Skeletal muscle tissue (tissue), 3 donors: ENCODE measurements at regions not wholly inside any gene's neighbourhood (a gene's known extent, or its start where the extent isn't known, plus 50 kb on each side); places are given as distances from the start of the nearest gene placed in this dataset.

Source experiments
- H3K27ac ChIP-seq: one replicate; pipeline ENCODE4 v1.7.0; 2013; ENCODE audit warnings: mild to moderate bottlenecking, low read depth, low read length, inconsistent platforms
- H3K27me3 ChIP-seq, 3 donors: one replicate each; pipeline ENCODE4 v1.7.0; 2013; ENCODE audit warnings: low read length in 3 of 3; ENCODE audit not compliant: control insufficient read depth in 3 of 3, insufficient read depth in 3 of 3
- H3K36me3 ChIP-seq, 3 donors: one replicate each; pipeline ENCODE4 v1.7.0; 2013; ENCODE audit warnings: low read length in 3 of 3; ENCODE audit not compliant: control insufficient read depth in 3 of 3, insufficient read depth in 3 of 3
- H3K4me1 ChIP-seq, 3 donors: one replicate each; pipeline ENCODE4 v1.7.0; 2013; ENCODE audit warnings: low read length in 3 of 3, mild to moderate bottlenecking in 3 of 3; ENCODE audit not compliant: control insufficient read depth in 3 of 3, insufficient read depth in 3 of 3
- H3K4me3 ChIP-seq, 3 donors: one replicate each; pipeline ENCODE4 v1.7.0; 2013; ENCODE audit warnings: low read length in 3 of 3
- H3K9ac ChIP-seq, 3 donors: one replicate each; pipeline ENCODE4 v1.7.0; 2013; ENCODE audit warnings: low read length in 3 of 3, mild to moderate bottlenecking in 3 of 3, moderate library complexity in 2 of 3, low read depth in 1 of 3
- H3K9me3 ChIP-seq, 3 donors: one replicate each; pipeline ENCODE4 v1.7.0; 2013; ENCODE audit warnings: low read length in 3 of 3; ENCODE audit not compliant: control insufficient read depth in 3 of 3
- donor health status: Osteomylitis.

GRCh38 chr6:146895101-146895771 lies 296.5 kb downstream of the ADGB start:
- Histone ChIP-seq H3K36me3 (no peaks in the 10 kb centered on the region), H3K27me3 (no peaks in the 10 kb centered on the region), H3K4me1 (no peaks in the 10 kb centered on the region), H3K9me3 (no peaks in the 10 kb centered on the region), H3K4me3 (no peak overlapping the region), H3K27ac (no peak overlapping the region), H3K9ac (no peak overlapping the region)

GRCh38 chr6:146895772-146896061 lies 296.9 kb downstream of the ADGB start:
- no peaks in the 10 kb centered on the region for H3K9me3 ChIP-seq
- no peak overlapping the region for H3K9ac ChIP-seq
- no peaks in the 10 kb centered on the region for H3K36me3 ChIP-seq
- no peak overlapping the region for H3K27ac ChIP-seq
- H3K4me1 ChIP-seq = no peaks in the 10 kb centered on the region
- no peak overlapping the region for H3K4me3 ChIP-seq
- H3K27me3 ChIP-seq = no peaks in the 10 kb centered on the region

- H3K9me3 ChIP-seq = no peaks in the 10 kb centered on the region
- no peaks in the 10 kb centered on the region for H3K27me3 ChIP-seq
- no peaks in the 10 kb centered on the region for H3K4me1 ChIP-seq
- no peak overlapping the region for H3K4me3 ChIP-seq
- H3K9ac ChIP-seq = no peak overlapping the region
- H3K36me3 ChIP-seq = no peaks in the 10 kb centered on the region
- no peak overlapping the region for H3K27ac ChIP-seq
Observed at GRCh38 chr6:146896062-146896813, 297.5 kb downstream of the ADGB start.

GRCh38 chr6:146896960-146897701 lies 298.4 kb downstream of the ADGB start:
- Histone ChIP-seq H3K4me1 (no peaks in the 10 kb centered on the region), H3K9me3 (no peaks in the 10 kb centered on the region), H3K4me3 (no peak overlapping the region), H3K9ac (no peak overlapping the region), H3K27me3 (no peaks in the 10 kb centered on the region), H3K36me3 (no peaks in the 10 kb centered on the region), H3K27ac (no peak overlapping the region)

GRCh38 chr6:146898069-146898887 lies 299.5 kb downstream of the ADGB start:
- Histone ChIP-seq H3K9ac (no peak overlapping the region), H3K27me3 (no peaks in the 10 kb centered on the region), H3K4me3 (no peak overlapping the region), H3K4me1 (no peaks in the 10 kb centered on the region), H3K9me3 (no peaks in the 10 kb centered on the region), H3K27ac (no peak overlapping the region), H3K36me3 (no peaks in the 10 kb centered on the region)

GRCh38 chr6:146898888-146899227 lies 300.1 kb downstream of the ADGB start:
- no peak overlapping the region for H3K9ac ChIP-seq
- H3K4me1 ChIP-seq = no peaks in the 10 kb centered on the region
- no peaks in the 10 kb centered on the region for H3K36me3 ChIP-seq
- no peak overlapping the region for H3K4me3 ChIP-seq
- no peaks in the 10 kb centered on the region for H3K9me3 ChIP-seq
- H3K27me3 ChIP-seq = no peaks in the 10 kb centered on the region
- H3K27ac ChIP-seq = no peak overlapping the region

GRCh38 chr6:146901940-146902816 lies 302.0 kb upstream of the STXBP5 start:
- Histone ChIP-seq H3K9ac (no peak overlapping the region), H3K27me3 (no peaks in the 10 kb centered on the region)

GRCh38 chr6:146902846-146903245 lies 301.4 kb upstream of the STXBP5 start:
- no peaks in the 10 kb centered on the region for H3K27me3 ChIP-seq
- H3K9me3 ChIP-seq = no peaks in the 10 kb centered on the region

More at GRCh38 chr6:146901940-146902816, 302.0 kb upstream of the STXBP5 start:
- peaks cover 0 to 5% (median 2%) of the 10 kb centered on the region in 3 donors for H3K4me1 ChIP-seq
- no peaks in the 10 kb centered on the region for H3K9me3 ChIP-seq
- no peak overlapping the region for H3K4me3 ChIP-seq
- H3K36me3 ChIP-seq = no peaks in the 10 kb centered on the region
- no peak overlapping the region for H3K27ac ChIP-seq

GRCh38 chr6:146903451-146903850 lies 300.8 kb upstream of the STXBP5 start:
- H3K4me1 ChIP-seq = peaks cover 0 to 5% (median 2%) of the 10 kb centered on the region in 3 donors
- H3K27ac ChIP-seq = no peak overlapping the region
- no peaks in the 10 kb centered on the region for H3K36me3 ChIP-seq
- H3K9ac ChIP-seq = no peak overlapping the region
- H3K4me3 ChIP-seq = no peak overlapping the region
- no peaks in the 10 kb centered on the region for H3K27me3 ChIP-seq
- no peaks in the 10 kb centered on the region for H3K9me3 ChIP-seq

More at GRCh38 chr6:146902846-146903245, 301.4 kb upstream of the STXBP5 start:
- no peak overlapping the region for H3K27ac ChIP-seq
- H3K9ac ChIP-seq = no peak overlapping the region
- H3K36me3 ChIP-seq = no peaks in the 10 kb centered on the region
- H3K4me3 ChIP-seq = no peak overlapping the region
- H3K4me1 ChIP-seq = peaks cover 0 to 5% (median 2%) of the 10 kb centered on the region in 3 donors
